ENCODE measurements at regions not wholly inside any gene's neighbourhood (a gene's known extent, or its start where the extent isn't known, plus 50 kb on each side); places are given as distances from the start of the nearest gene placed in this dataset.
"Not testable (repeated sequence)": the region's sequence is repeated elsewhere in the genome, so short reads cannot be mapped to it uniquely, and the experiment has no call there.

DNA sequence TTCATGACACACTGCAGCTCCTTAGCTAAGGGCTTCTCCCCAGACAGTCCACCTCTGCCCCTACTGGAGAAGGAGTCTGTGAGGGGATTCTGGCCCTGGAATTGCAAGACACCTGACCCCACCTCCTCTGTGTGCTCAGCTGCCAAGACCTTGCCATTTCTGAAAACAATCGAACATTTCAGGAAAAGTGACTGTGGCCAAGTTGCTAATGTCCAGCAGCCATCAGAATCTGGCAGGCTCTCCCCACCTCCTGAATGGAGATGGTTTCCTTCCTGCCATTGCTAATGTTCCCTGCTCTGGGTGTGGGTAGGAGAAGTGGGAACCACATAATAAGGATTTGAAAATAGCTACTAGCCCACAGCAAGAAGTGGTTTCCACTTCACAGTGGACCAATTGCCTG is 127.2 kb upstream of the ALX4 start (continued):
- TF ChIP-seq, protein P1, sequence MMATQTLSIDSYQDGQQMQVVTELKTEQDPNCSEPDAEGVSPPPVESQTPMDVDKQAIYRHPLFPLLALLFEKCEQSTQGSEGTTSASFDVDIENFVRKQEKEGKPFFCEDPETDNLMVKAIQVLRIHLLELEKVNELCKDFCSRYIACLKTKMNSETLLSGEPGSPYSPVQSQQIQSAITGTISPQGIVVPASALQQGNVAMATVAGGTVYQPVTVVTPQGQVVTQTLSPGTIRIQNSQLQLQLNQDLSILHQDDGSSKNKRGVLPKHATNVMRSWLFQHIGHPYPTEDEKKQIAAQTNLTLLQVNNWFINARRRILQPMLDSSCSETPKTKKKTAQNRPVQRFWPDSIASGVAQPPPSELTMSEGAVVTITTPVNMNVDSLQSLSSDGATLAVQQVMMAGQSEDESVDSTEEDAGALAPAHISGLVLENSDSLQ (IDR thresholded peaks at IDR 0.05): no peak
- TF ChIP-seq, protein P2, sequence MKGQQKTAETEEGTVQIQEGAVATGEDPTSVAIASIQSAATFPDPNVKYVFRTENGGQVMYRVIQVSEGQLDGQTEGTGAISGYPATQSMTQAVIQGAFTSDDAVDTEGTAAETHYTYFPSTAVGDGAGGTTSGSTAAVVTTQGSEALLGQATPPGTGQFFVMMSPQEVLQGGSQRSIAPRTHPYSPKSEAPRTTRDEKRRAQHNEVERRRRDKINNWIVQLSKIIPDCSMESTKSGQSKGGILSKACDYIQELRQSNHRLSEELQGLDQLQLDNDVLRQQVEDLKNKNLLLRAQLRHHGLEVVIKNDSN (IDR thresholded peaks at IDR 0.05; ENCODE audit: borderline replicate concordance, extremely low read length, insufficient read depth, low read depth, low read length): no peak
- no peak for TF ChIP-seq MXI1 (IDR thresholded peaks at IDR 0.05; ENCODE audit: low read depth, low read length)
- TF ChIP-seq KAT2A (conservative IDR thresholded peaks at IDR 0.05; ENCODE audit: control insufficient read depth, low read depth, low read length): no peak
- TF ChIP-seq TARDBP (IDR thresholded peaks at IDR 0.05; ENCODE audit: borderline replicate concordance): no peak
- no peak for TF ChIP-seq HSF1 (IDR thresholded peaks at IDR 0.05; ENCODE audit: low read depth, low read length)

- H3K4me1 ChIP-seq (ENCODE audit: control insufficient read depth, insufficient read depth, low read length); H4K20me1 ChIP-seq (ENCODE audit: control insufficient read depth, insufficient read depth); H3K79me2 ChIP-seq (ENCODE audit: control insufficient read depth, insufficient read depth, low read length); H2AFZ ChIP-seq (ENCODE audit: control insufficient read depth, low read depth, low read length); H3K27ac ChIP-seq (ENCODE audit: control insufficient read depth, insufficient read depth); H3K9me3 ChIP-seq (replicated peaks; ENCODE audit: control insufficient read depth, insufficient read depth, low read length); H3K27me3 ChIP-seq (replicated peaks in 1 of 2; ENCODE audit: control insufficient read depth in 2 of 2, insufficient read depth in 2 of 2, low read length in 1 of 2); in situ Hi-C loops (cut with MboI); ATAC-seq; H3K36me3 ChIP-seq (ENCODE audit: control insufficient read depth in 2 of 2, insufficient read depth in 2 of 2, low read length in 1 of 2); DNase-seq (ENCODE audit: low read depth, low spot score); FAIRE-seq; H3K9ac ChIP-seq (ENCODE audit: control insufficient read depth, insufficient read depth, low read length); CTCF ChIA-PET; intact Hi-C loops (cut with micrococcal nuclease; ENCODE audit: unreplicated experiment); H3K4me3 ChIP-seq; POLR2A ChIA-PET; RAD21 ChIA-PET (ENCODE audit: unreplicated experiment); BruUV-seq (replicated peaks); SMC1A ChIA-PET (ENCODE audit: uncharacterized antibody, unreplicated experiment); H3K4me2 ChIP-seq (ENCODE audit: control insufficient read depth, insufficient read depth): not testable (repeated sequence)
- WGBS (ENCODE audit: insufficient coverage, insufficient replicate concordance, low lambda C conversion rate, missing lambda C conversion rate): 60% methylated on average over 4 of the region's 4 CpGs
These were observed 122.4 kb upstream of the CD82 start for GRCh38 chr11:44442893-44443673.

Data from GM12878 (cell line).